ENCODE measurements at regions not wholly inside any gene's neighbourhood (a gene's known extent, or its start where the extent isn't known, plus 50 kb on each side); places are given as distances from the start of the nearest gene placed in this dataset.

- TF ChIP-seq CTCF (IDR thresholded peaks at IDR 0.05) (no peak), POLR2A (IDR thresholded peaks at IDR 0.05) (no peak), POLR2AphosphoS5 (IDR thresholded peaks at IDR 0.05) (no peak)
These were observed 130.2 kb upstream of the FSTL4 start for GRCh38 chr5:133742431-133742988.

Measured in prostate gland (tissue), 2 donors.